Smooth muscle cell (in vitro differentiated cells): ENCODE measurements at regions not wholly inside any gene's neighbourhood (a gene's known extent, or its start where the extent isn't known, plus 50 kb on each side); places are given as distances from the start of the nearest gene placed in this dataset.

Source experiments
- DNase-seq: peaks from one replicate; lab custom pipeline; 2025; ENCODE audit not compliant: unreplicated experiment; lab: John Stamatoyannopoulos, UW
- H2AFZ ChIP-seq: fragments of 200-600 bp; sonication (generic); 2 replicates; pipeline ENCODE4 v1.6.0; 2016; ENCODE audit warnings: antibody characterized with exemption, low read depth, mild to moderate bottlenecking
- H3F3A ChIP-seq: fragments of 200-600 bp; sonication (generic); 2 replicates; pipeline ENCODE4 v1.6.0; 2017; ENCODE audit warnings: antibody characterized with exemption, low read depth
- H3K27ac ChIP-seq: fragments of 200-600 bp; sonication (generic); 2 replicates; pipeline ENCODE4 v1.5.1; 2016; ENCODE audit warnings: low read depth, mild to moderate bottlenecking
- H3K27me3 ChIP-seq: fragments of 200-600 bp; sonication (generic); 2 replicates; pipeline ENCODE4 v1.6.1; 2016; ENCODE audit warnings: low read depth, mild to moderate bottlenecking
- H3K36me3 ChIP-seq: fragments of 200-600 bp; sonication (generic); 2 replicates; pipeline ENCODE4 v1.5.1; 2016; ENCODE audit warnings: low read depth
- H3K4me1 ChIP-seq: fragments of 200-600 bp; sonication (generic); 2 replicates; pipeline ENCODE4 v1.5.1; 2016; ENCODE audit warnings: low read depth
- H3K4me2 ChIP-seq: fragments of 200-600 bp; sonication (generic); 2 replicates; pipeline ENCODE4 v1.6.0; 2016; ENCODE audit warnings: mild to moderate bottlenecking
- H3K4me3 ChIP-seq: fragments of 200-600 bp; sonication (generic); 2 replicates; pipeline ENCODE4 v1.5.1; 2016; ENCODE audit warnings: mild to moderate bottlenecking
- H3K79me2 ChIP-seq: fragments of 200-600 bp; sonication (generic); 2 replicates; pipeline ENCODE4 v1.6.0; 2016; ENCODE audit warnings: low read depth, mild to moderate bottlenecking
- H3K9ac ChIP-seq: fragments of 200-600 bp; sonication (generic); 2 replicates; pipeline ENCODE4 v1.6.0; 2016; ENCODE audit warnings: low read depth
- H3K9me3 ChIP-seq: fragments of 200-600 bp; sonication (generic); replicated peaks from 2 replicates; pipeline ENCODE4 v1.5.1; 2016; ENCODE audit warnings: low read depth
- H4K20me1 ChIP-seq: fragments of 200-600 bp; sonication (generic); 2 replicates; pipeline ENCODE4 v1.6.0; 2016; ENCODE audit warnings: low read depth
- CTCF ChIP-seq: fragments of 200-600 bp; sonication (generic); IDR thresholded peaks from 2 replicates; pipeline ENCODE4 v1.5.1; 2017; ENCODE audit warnings: borderline replicate concordance, mild to moderate bottlenecking, antibody characterized with exemption; ENCODE audit not compliant: insufficient read depth, poor library complexity, severe bottlenecking
- WGBS: methylation state at CpG from one replicate; pipeline ENCODE4 v1.1.7; 2016; ENCODE audit warnings: low lambda C conversion rate; 5-methylcytosine and 5-hydroxymethylcytosine counted together

- no peak overlapping the region for H3K27ac ChIP-seq
- H3K79me2 ChIP-seq: no peaks in the 10 kb centered on the region
- H3K4me3 ChIP-seq: no peak overlapping the region
- no peaks in the 10 kb centered on the region for H3K27me3 ChIP-seq
- no peak for DNase-seq
- H3K36me3 ChIP-seq: no peaks in the 10 kb centered on the region
- H3F3A ChIP-seq: no peaks in the 10 kb centered on the region
- no peaks in the 10 kb centered on the region for H3K9me3 ChIP-seq
- H3K4me1 ChIP-seq: no peaks in the 10 kb centered on the region
- no peak overlapping the region for H3K4me2 ChIP-seq
- no peak for TF ChIP-seq CTCF
- no peak overlapping the region for H2AFZ ChIP-seq
- no peak overlapping the region for H3K9ac ChIP-seq
- no peaks in the 10 kb centered on the region for H4K20me1 ChIP-seq
- WGBS: 100% methylated on average over 2 of the region's 2 CpGs
Observed at GRCh38 chr4:96264941-96265463, 425.1 kb downstream of the PDHA2 start.

- Histone ChIP-seq H3K9ac (no peak overlapping the region), H3K4me1 (no peaks in the 10 kb centered on the region), H3K27me3 (no peaks in the 10 kb centered on the region), H4K20me1 (no peaks in the 10 kb centered on the region), H2AFZ (no peak overlapping the region), H3F3A (no peaks in the 10 kb centered on the region), H3K9me3 (no peaks in the 10 kb centered on the region), H3K79me2 (no peaks in the 10 kb centered on the region), H3K36me3 (no peaks in the 10 kb centered on the region), H3K4me3 (no peak overlapping the region), H3K27ac (no peak overlapping the region), H3K4me2 (no peak overlapping the region)
- WGBS: 70% methylated on average over 5 of the region's 5 CpGs
- DNase-seq: no peak
- no peak for TF ChIP-seq CTCF
Observed at GRCh38 chr4:96293806-96294205, 453.9 kb downstream of the PDHA2 start.

GRCh38 chr4:96295143-96295741 lies 455.3 kb downstream of the PDHA2 start:
- Histone ChIP-seq H3K4me2 (no peak overlapping the region), H2AFZ (peak overlapping the region; percentile 9), H3K27ac (no peak overlapping the region), H3F3A (no peaks in the 10 kb centered on the region), H3K79me2 (no peaks in the 10 kb centered on the region), H3K4me3 (no peak overlapping the region), H3K9me3 (no peaks in the 10 kb centered on the region), H3K36me3 (no peaks in the 10 kb centered on the region), H4K20me1 (no peaks in the 10 kb centered on the region), H3K9ac (no peak overlapping the region), H3K27me3 (no peaks in the 10 kb centered on the region), H3K4me1 (no peaks in the 10 kb centered on the region)
- TF ChIP-seq CTCF: no peak
- DNase-seq: no peak
- WGBS: 74% methylated on average over 4 of the region's 4 CpGs

GRCh38 chr4:96301715-96302114 lies 461.8 kb downstream of the PDHA2 start:
- H3K27ac ChIP-seq: no peak overlapping the region
- H3K27me3 ChIP-seq: no peaks in the 10 kb centered on the region
- H3K4me1 ChIP-seq: no peaks in the 10 kb centered on the region
- no peaks in the 10 kb centered on the region for H3K79me2 ChIP-seq
- H2AFZ ChIP-seq: no peak overlapping the region
- no peaks in the 10 kb centered on the region for H3K9me3 ChIP-seq
- H3K4me3 ChIP-seq: no peak overlapping the region
- H3K9ac ChIP-seq: no peak overlapping the region
- H3F3A ChIP-seq: no peaks in the 10 kb centered on the region
- no peak for DNase-seq
- H3K4me2 ChIP-seq: no peak overlapping the region
- WGBS: 93% methylated on average over 3 of the region's 3 CpGs
- H3K36me3 ChIP-seq: no peaks in the 10 kb centered on the region
- no peaks in the 10 kb centered on the region for H4K20me1 ChIP-seq
- TF ChIP-seq CTCF: no peak
